ENCODE measurements at regions not wholly inside any gene's neighbourhood (a gene's known extent, or its start where the extent isn't known, plus 50 kb on each side); places are given as distances from the start of the nearest gene placed in this dataset.

- no peak for ATAC-seq (ENCODE audit: insufficient read depth, low FRiP score)
- 81 to 85% methylated on average over 2 of the region's 2 CpGs for WGBS, 2 donors
Measured at GRCh38 chr2:34810456-34810855, 1211.4 kb upstream of the FAM98A start.

DNA sequence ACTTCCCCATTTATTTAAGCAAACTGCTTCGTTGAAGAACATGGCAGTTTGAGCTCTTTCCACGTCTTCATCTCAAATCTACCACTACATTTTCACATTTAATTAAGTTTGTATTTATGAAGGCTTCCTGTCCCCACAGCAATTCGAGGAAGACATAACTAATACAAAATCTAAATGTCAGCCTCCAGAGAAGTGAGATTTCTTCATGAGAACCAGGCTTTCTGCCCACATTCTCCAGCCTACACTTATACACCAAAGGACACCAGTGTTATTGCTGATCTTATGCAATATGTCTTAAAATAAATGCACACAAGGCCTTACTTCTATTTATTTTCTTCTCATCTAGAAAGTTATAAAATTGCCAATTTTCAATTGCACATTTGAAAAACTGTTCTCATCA lies 1209.3 kb upstream of the FAM98A start:
- DNase-seq = peak in 2 of 3 donors; percentile 27 to 52
- Histone ChIP-seq H3K9me3 (ENCODE audit: control insufficient read depth in 4 of 4, insufficient read depth in 3 of 4, low read length in 3 of 4) (no peaks in the 10 kb centered on the region), H3K27me3 (ENCODE audit: control insufficient read depth in 3 of 3, insufficient read depth in 3 of 3, low read length in 2 of 3) (no peaks in the 10 kb centered on the region), H3K27ac (ENCODE audit: low read depth in 1 of 2, low read length in 1 of 2) (no peak overlapping the region), H3K4me3 (no peak overlapping the region), H3K36me3 (ENCODE audit: control insufficient read depth in 4 of 4, insufficient read depth in 4 of 4, low read length in 4 of 4) (no peaks in the 10 kb centered on the region), H3K4me1 (ENCODE audit: control insufficient read depth in 5 of 5, insufficient read depth in 5 of 5, low read length in 5 of 5) (peaks cover 0 to 4% (median 0%) of the 10 kb centered on the region in 5 donors), H3K9ac (ENCODE audit: insufficient read depth in 1 of 2, low read length in 2 of 2) (no peak overlapping the region)
- no peak for TF ChIP-seq CTCF (IDR thresholded peaks at IDR 0.05; ENCODE audit: control extremely low read depth, extremely low read depth)
- ATAC-seq (ENCODE audit: insufficient read depth, low FRiP score) = no peak
- WGBS, 2 donors = 36 to 45% methylated on average over 3 of the region's 3 CpGs

More at GRCh38 chr2:34810456-34810855, 1211.4 kb upstream of the FAM98A start:
- Histone ChIP-seq H3K9ac (ENCODE audit: insufficient read depth in 1 of 2, low read length in 2 of 2) (no peak overlapping the region), H3K9me3 (ENCODE audit: control insufficient read depth in 4 of 4, insufficient read depth in 3 of 4, low read length in 3 of 4) (no peaks in the 10 kb centered on the region), H3K4me3 (no peak overlapping the region), H3K36me3 (ENCODE audit: control insufficient read depth in 4 of 4, insufficient read depth in 4 of 4, low read length in 4 of 4) (no peaks in the 10 kb centered on the region), H3K27ac (ENCODE audit: low read depth in 1 of 2, low read length in 1 of 2) (no peak overlapping the region), H3K27me3 (ENCODE audit: control insufficient read depth in 3 of 3, insufficient read depth in 3 of 3, low read length in 2 of 3) (no peaks in the 10 kb centered on the region), H3K4me1 (ENCODE audit: control insufficient read depth in 5 of 5, insufficient read depth in 5 of 5, low read length in 5 of 5) (peaks cover 0 to 4% (median 0%) of the 10 kb centered on the region in 5 donors)
- peak in 2 of 3 donors; percentile 66 to 72 for DNase-seq
- no peak for TF ChIP-seq CTCF (IDR thresholded peaks at IDR 0.05; ENCODE audit: control extremely low read depth, extremely low read depth)

GRCh38 chr2:34806891-34807290 lies 1207.8 kb upstream of the FAM98A start:
- ATAC-seq (ENCODE audit: insufficient read depth, low FRiP score) = no peak
- TF ChIP-seq CTCF (IDR thresholded peaks at IDR 0.05; ENCODE audit: control extremely low read depth, extremely low read depth) = no peak
- no peak overlapping the region for H3K27ac ChIP-seq (ENCODE audit: low read depth in 1 of 2, low read length in 1 of 2)
- H3K4me3 ChIP-seq = no peak overlapping the region
- DNase-seq = no peak
- no peaks in the 10 kb centered on the region for H3K27me3 ChIP-seq (ENCODE audit: control insufficient read depth in 3 of 3, insufficient read depth in 3 of 3, low read length in 2 of 3)
- no peak overlapping the region for H3K9ac ChIP-seq (ENCODE audit: insufficient read depth in 1 of 2, low read length in 2 of 2)
- no peaks in the 10 kb centered on the region for H3K9me3 ChIP-seq (ENCODE audit: control insufficient read depth in 4 of 4, insufficient read depth in 3 of 4, low read length in 3 of 4)
- no peaks in the 10 kb centered on the region for H3K36me3 ChIP-seq (ENCODE audit: control insufficient read depth in 4 of 4, insufficient read depth in 4 of 4, low read length in 4 of 4)
- H3K4me1 ChIP-seq (ENCODE audit: control insufficient read depth in 5 of 5, insufficient read depth in 5 of 5, low read length in 5 of 5) = peaks cover 0 to 4% (median 0%) of the 10 kb centered on the region in 5 donors

- Histone ChIP-seq H3K27me3 (ENCODE audit: control insufficient read depth in 3 of 3, insufficient read depth in 3 of 3, low read length in 2 of 3) (no peaks in the 10 kb centered on the region), H3K9ac (ENCODE audit: insufficient read depth in 1 of 2, low read length in 2 of 2) (no peak overlapping the region), H3K36me3 (ENCODE audit: control insufficient read depth in 4 of 4, insufficient read depth in 4 of 4, low read length in 4 of 4) (no peaks in the 10 kb centered on the region), H3K27ac (ENCODE audit: low read depth in 1 of 2, low read length in 1 of 2) (no peak overlapping the region), H3K9me3 (ENCODE audit: control insufficient read depth in 4 of 4, insufficient read depth in 3 of 4, low read length in 3 of 4) (no peaks in the 10 kb centered on the region), H3K4me3 (no peak overlapping the region), H3K4me1 (ENCODE audit: control insufficient read depth in 5 of 5, insufficient read depth in 5 of 5, low read length in 5 of 5) (peaks cover 0 to 4% (median 0%) of the 10 kb centered on the region in 5 donors)
- 85 to 87% methylated on average over 3 of the region's 3 CpGs for WGBS, 2 donors
- ATAC-seq (ENCODE audit: insufficient read depth, low FRiP score) (no peak), DNase-seq (no peak)
- no peak for TF ChIP-seq CTCF (IDR thresholded peaks at IDR 0.05; ENCODE audit: control extremely low read depth, extremely low read depth)
Measured at GRCh38 chr2:34806396-34806795, 1207.3 kb upstream of the FAM98A start.

Data from lung (tissue), 11 donors.